HG02763 (cell line): ENCODE measurements at regions not wholly inside any gene's neighbourhood (a gene's known extent, or its start where the extent isn't known, plus 50 kb on each side); places are given as distances from the start of the nearest gene placed in this dataset.
"Not testable (repeated sequence)": the region's sequence is repeated elsewhere in the genome, so short reads cannot be mapped to it uniquely, and the experiment has no call there.

Experiments
- ATAC-seq: cut with Tn5 transposase; IDR thresholded peaks from one replicate; pipeline ENCODE4 v1.9.1; 2021; ENCODE audit warnings: mild to moderate bottlenecking, moderate library complexity; ENCODE audit not compliant: unreplicated experiment

GRCh38 chr6:145073811-145074210 lies 661.5 kb downstream of the EPM2A start:
- ATAC-seq: no peak

- no peak for ATAC-seq
Measured at GRCh38 chr6:145074805-145075204, 660.5 kb downstream of the EPM2A start.

- no peak for ATAC-seq
Measured at GRCh38 chr6:145075425-145075824, 659.9 kb downstream of the EPM2A start.

- no peak for ATAC-seq
Measured at GRCh38 chr6:145076115-145076841, 659.0 kb downstream of the EPM2A start.

DNA sequence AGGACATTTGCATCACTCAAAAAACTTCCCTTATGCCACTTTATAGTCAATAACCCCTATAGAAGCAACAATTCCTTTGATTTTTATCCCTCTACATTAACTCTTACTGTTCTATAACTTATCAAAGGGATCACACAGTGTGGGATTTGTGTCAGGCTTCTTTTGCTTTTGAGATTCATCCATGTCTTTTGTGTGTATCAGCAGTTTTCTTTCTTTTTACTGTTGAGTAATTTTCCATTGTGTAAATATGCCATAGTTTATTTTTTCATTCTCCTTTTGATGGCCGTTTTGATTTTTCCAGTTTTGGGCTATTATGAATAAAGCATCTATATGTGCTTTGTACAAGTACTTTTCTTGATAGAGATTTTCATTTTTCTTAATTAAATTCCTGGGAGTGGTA lies 657.9 kb downstream of the EPM2A start:
- ATAC-seq: no peak

DNA sequence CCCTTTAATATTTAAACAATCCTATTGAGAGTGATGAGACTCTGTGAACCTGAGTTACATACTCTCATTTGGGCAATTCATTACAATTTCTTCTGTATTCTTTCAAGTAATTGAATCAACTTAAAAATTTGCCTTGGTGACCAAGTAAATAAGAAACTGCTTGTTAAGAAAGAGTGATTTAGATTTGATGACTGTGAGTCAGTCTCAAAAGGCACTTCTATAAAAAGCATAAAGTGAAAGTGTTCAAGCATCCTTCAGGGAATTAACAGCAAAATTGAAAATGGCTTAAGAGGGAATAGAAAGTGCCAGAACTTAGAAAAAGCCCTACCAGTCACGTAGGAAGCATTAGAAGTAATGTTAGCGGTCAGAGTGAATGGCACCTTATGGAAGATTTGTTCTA lies 654.7 kb downstream of the EPM2A start:
- no peak for ATAC-seq

- no peak for ATAC-seq
Measured at GRCh38 chr6:145081677-145082076, 653.6 kb downstream of the EPM2A start.

GRCh38 chr6:145082359-145082758 lies 653.0 kb downstream of the EPM2A start:
- ATAC-seq: no peak

- no peak for ATAC-seq
Measured at GRCh38 chr6:145086197-145086596, 649.1 kb downstream of the EPM2A start.

DNA sequence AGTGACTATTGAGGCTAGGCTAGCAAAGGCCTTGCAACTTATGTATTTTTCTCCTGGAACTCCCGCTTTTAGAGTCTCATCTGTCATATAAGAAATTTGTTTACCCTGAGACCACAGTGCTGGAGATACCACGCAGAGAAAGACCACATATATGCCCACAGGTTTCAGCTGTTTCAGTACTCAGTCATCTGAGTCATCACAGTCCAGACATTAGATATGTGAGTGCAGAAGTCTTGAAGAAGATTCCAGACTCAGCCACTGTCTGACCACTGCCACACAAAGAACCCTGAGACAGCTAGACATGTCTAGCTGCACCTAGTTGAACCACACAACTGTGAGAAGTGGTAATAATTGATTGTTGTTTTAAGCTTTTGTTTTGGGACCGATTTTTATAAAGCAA lies 648.3 kb downstream of the EPM2A start:
- ATAC-seq: no peak

DNA sequence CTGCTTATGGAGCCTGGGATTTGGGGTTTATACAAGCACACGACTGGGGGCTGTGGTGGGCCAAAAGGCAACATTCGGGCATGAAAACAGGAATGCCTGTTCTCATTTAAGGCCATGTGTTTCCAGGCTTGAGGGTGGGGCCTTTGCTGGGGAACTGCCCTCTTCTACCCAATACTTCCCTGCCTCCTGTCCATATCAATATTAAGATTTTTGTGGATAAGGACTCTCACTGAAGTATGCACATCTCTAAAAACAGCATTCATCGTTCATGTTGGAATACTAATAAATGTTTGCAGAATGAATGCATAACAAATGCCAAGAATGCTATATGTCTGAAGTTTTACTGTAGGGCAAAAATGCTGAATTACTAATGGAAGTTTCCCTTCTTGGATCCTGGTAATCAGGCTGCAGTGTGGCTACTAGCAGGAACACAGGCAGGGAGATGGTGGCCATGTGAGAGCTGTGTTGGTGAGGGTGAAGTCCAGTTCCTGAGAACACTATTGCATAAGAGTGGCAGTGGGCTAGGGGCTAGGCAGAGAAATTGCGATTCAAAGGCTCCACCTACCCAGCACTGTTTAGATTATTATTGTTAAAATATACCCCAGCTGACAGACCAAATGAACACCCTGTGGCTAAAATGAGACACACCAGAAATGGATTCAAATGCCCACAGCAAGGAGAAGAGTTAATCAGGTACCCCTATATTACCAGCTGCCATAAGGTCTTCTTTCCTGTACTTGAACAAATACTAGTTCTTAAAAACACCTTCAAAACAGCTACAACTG lies 644.3 kb downstream of the EPM2A start:
- ATAC-seq: no peak

DNA sequence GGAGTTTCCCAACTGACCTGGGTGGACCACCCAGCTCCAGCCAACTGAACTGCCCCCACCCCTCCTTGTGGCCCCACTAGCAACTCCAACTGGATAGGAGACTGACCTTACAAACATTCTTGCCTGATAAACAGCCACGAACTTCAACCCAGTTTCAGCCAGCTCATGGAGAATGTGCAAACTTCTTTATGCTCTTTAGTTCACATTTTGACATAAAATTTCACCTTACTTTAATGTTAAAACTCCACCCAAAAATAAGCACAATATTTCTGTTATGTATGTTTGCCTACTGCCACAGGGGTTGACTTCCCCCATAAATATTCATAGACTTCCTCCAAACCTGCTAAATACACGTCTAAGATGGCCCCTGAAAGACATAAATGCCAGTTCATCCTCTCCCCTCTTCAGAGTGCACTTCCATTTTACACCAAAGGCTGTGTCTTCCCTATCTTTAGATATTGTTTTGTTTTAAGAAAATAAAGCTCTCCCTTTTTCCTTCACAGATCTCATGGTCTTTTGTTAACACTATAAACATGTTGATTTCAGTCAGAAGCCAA lies 643.7 kb downstream of the EPM2A start:
- no peak for ATAC-seq

DNA sequence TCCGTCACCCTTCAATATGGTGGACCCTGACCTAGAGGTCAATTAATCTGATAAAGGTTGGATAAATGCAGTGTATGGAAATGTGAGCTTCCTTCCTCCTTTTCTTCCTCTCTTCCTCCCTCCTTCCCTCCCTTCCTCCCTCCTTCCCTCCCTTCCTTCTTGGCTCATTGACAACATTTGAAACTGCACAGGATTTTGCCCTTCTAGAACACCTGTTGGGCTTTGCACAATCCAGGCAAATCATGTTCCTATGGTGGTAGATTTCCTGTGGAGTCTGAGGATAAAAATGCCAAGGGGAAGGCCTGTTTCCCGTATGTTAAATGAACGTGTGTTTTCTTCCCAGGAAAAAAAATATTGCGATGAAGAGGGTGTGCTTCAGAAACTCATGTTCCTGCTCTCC lies 642.8 kb downstream of the EPM2A start:
- no peak for ATAC-seq

GRCh38 chr6:145093226-145093625 lies 642.1 kb downstream of the EPM2A start:
- ATAC-seq: no peak

DNA sequence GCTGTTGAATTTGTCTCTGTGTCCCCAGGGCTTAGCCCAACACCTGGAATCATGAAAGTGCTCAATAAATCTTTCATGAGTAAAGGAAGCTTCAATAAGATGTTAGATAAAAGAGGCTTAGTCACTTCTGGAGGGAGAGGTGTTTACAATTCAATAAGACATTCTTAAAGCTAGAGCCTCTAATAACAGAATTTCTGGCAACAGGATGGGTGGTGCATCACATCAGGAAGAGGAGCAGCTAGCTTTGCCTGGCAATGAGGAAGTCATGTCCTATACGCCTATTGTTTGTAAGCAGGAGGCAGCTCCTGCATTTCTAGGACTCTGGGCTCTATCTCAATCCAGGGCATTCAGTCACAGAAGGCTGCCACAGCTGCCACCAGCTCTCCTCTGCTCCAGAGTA lies 638.5 kb downstream of the EPM2A start:
- no peak for ATAC-seq

DNA sequence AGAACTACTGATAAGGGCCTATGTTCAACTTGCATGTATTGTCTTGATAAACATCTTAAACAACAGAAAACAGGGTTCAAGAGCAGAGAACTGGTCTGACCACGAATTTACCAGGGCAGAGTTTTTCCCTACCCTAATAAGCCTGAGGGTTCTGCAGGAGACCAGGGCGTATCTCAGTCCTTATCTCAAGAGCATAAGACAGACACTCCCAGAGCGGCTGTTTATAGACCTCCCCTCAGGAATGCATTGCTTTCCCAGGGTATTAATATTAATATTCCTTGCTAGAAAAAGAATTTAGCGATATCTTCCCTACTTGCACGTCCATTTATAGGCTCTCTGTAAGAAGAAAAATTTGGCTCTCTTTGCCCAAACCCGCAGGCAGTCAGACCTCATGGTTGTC lies 637.2 kb downstream of the EPM2A start:
- not testable (repeated sequence) for ATAC-seq

DNA sequence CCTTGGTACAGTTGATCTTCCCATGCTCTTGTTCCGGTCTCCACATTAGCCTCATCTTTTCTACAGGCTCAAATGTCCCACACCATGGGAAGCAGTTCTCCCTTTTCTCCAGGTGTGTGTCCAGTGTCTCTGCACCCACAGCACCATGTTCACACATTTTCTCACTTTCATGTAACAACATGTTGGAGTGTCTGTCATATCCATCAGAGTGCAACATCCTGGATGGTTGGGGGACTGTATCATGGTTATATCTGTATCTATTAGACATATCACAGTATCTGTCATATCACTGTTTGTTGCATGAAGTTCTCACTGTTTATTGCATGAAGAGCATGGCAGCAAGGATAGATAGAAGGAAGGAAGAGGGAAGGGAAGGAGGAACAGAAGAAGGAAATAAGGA lies 635.6 kb downstream of the EPM2A start:
- ATAC-seq: no peak

DNA sequence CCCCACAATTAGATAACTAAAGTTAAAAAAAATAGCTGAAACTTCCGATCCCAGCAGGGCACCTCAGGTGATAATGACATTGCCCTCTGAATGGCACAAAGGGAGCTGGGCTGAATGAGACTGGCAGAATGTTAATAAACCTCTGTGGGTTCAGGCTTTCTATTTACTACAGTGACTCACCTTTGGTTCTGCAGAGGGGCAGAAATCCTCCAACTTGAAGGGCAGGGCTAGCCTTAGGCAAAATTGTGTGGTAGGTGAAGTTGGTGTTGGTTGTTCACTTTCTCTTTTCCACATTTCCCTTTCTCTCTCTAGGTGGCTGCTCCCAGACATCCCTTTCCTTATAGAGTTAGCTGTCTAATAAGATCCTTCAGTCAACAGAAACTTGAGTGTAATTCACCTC lies 625.2 kb downstream of the EPM2A start:
- no peak for ATAC-seq

DNA sequence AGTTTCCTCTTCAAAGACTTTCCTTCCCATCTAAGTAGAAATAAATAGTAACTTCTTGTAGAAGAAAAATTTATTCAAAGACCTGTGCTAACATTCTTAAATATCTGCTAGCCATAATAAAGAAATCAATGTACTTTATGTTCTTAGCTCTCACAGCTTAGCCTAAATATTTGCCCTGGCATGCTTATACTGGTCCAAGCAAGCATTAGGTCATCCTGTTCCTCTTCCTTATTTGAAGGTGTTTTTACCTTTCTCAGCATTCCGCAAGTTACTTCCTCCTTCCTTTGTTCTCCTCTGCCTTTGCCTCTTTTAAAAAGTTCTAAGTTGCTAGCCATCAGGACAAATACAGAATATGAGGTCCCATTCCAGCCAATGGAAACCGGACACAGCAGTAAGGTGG lies 623.9 kb downstream of the EPM2A start:
- ATAC-seq: not testable (repeated sequence)

GRCh38 chr6:145112711-145113148 lies 622.6 kb downstream of the EPM2A start:
- no peak for ATAC-seq

DNA sequence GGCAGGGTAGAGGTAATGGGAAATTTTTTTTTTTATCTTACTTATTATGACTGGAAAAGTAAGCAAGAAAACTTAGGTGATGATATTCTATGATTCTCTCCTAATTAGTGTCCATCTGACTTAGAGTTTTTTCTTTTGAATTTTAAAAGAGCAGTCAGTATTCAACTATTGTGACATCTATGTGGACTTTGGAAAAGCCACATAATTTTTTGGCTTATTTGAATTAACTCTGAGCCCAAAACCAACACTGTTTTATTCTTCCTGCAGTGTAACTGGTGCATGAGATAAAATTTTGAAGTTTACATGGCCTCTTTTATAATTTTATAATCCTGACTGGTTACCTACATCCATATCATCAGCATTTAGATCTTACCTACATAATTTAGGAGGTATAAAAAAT lies 619.7 kb downstream of the EPM2A start:
- no peak for ATAC-seq

DNA sequence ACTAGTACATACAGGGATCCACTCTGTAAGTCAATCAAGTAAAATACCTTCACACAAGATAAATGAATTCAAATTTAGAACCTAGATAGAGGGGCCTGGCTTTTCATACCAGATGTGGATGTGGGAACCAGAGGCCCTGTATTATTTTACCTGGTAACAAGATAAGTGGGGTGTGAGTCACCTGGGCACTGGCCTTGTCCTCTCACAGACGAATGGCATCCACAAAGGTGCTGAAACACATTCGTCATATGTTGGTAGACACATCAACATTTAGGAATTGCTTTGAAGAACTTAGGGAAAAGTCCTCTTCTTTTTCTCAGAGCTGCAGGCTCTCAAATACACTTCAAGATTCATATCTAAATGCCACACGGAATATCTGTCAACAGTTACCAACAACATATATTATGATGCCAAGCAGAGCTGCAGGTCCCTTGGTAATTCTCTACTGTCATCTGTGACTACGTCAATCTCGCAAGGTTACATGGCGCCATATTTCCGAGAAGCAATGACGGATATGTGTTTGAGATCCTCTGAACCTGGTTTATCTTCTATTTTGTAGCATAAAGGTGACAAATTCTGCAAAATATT lies 618.6 kb downstream of the EPM2A start:
- no peak for ATAC-seq
